ENCODE measurements at regions not wholly inside any gene's neighbourhood (a gene's known extent, or its start where the extent isn't known, plus 50 kb on each side); places are given as distances from the start of the nearest gene placed in this dataset.

GRCh38 chr10:52368725-52369124 lies 54.6 kb downstream of the DKK1 start:
- TF ChIP-seq CTCF (IDR thresholded peaks at IDR 0.05; ENCODE audit: low read depth, low read length) = no peak
- TF ChIP-seq POLR2A (IDR thresholded peaks at IDR 0.05; ENCODE audit: extremely low read depth, insufficient read length) = no peak
- no peak for TF ChIP-seq MAX (IDR thresholded peaks at IDR 0.05; ENCODE audit: low read depth, low read length)

All from NB4 (cell line).